Esophagus muscularis mucosa (tissue), 4 donors: ENCODE measurements at regions not wholly inside any gene's neighbourhood (a gene's known extent, or its start where the extent isn't known, plus 50 kb on each side); places are given as distances from the start of the nearest gene placed in this dataset.

ENCODE experiments used
- EP300 ChIP-seq: sonication (generic); formaldehyde crosslinking; IDR thresholded peaks from one replicate; pipeline ENCODE4 v1.6.1; 2017; ENCODE audit warnings: antibody characterized with exemption
- POLR2A ChIP-seq: fragments of 450-650 bp; IDR thresholded peaks from one replicate; pipeline ENCODE4 v1.6.1; 2017; ENCODE audit warnings: antibody characterized with exemption, moderate library complexity, mild to moderate bottlenecking, low read depth
- POLR2AphosphoS5 ChIP-seq, 2 donors: sonication (generic); formaldehyde crosslinking; IDR thresholded peaks; one replicate each; pipeline ENCODE4 v1.6.1; 2017; ENCODE audit warnings: antibody characterized with exemption in 2 of 2
- TF ChIP-seq, protein P1 (sequence below), 3 experiments: fragments of 200-600 bp in 2 of 3; fragments of 450-650 bp in 1 of 3; sonication (generic) in 2 of 3; IDR thresholded peaks; one replicate each; pipeline ENCODE4 v1.5.1; 2017 to 2019; ENCODE audit warnings: antibody characterized with exemption in 3 of 3, mild to moderate bottlenecking in 2 of 3, moderate library complexity in 1 of 3

GRCh38 chr1:239170828-239171227, 215.5 kb upstream of the CHRM3 start:
- TF ChIP-seq, protein P1, sequence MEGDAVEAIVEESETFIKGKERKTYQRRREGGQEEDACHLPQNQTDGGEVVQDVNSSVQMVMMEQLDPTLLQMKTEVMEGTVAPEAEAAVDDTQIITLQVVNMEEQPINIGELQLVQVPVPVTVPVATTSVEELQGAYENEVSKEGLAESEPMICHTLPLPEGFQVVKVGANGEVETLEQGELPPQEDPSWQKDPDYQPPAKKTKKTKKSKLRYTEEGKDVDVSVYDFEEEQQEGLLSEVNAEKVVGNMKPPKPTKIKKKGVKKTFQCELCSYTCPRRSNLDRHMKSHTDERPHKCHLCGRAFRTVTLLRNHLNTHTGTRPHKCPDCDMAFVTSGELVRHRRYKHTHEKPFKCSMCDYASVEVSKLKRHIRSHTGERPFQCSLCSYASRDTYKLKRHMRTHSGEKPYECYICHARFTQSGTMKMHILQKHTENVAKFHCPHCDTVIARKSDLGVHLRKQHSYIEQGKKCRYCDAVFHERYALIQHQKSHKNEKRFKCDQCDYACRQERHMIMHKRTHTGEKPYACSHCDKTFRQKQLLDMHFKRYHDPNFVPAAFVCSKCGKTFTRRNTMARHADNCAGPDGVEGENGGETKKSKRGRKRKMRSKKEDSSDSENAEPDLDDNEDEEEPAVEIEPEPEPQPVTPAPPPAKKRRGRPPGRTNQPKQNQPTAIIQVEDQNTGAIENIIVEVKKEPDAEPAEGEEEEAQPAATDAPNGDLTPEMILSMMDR (IDR thresholded peaks at IDR 0.05), result no peak
- TF ChIP-seq POLR2A, result no peak
- TF ChIP-seq EP300, result no peak
- no peak for TF ChIP-seq POLR2AphosphoS5 (IDR thresholded peaks at IDR 0.05)
